ENCODE measurements at regions not wholly inside any gene's neighbourhood (a gene's known extent, or its start where the extent isn't known, plus 50 kb on each side); places are given as distances from the start of the nearest gene placed in this dataset.

- Histone ChIP-seq H3K27ac (no peak overlapping the region), H3K9ac (no peak overlapping the region), H4K20me1 (ENCODE audit: insufficient read depth) (no peaks in the 10 kb centered on the region), H2AFZ (ENCODE audit: low read depth) (no peak overlapping the region), H3K27me3 (ENCODE audit: insufficient read depth, low read depth) (no peaks in the 10 kb centered on the region), H3K4me2 (no peak overlapping the region), H3K79me2 (ENCODE audit: insufficient read depth, low read depth) (no peaks in the 10 kb centered on the region), H3K4me3 (IDR thresholded peaks at IDR 0.05; ENCODE audit: insufficient read depth, low read depth, low read length) (no peak overlapping the region), H3K36me3 (ENCODE audit: insufficient read depth) (no peaks in the 10 kb centered on the region), H3K4me1 (ENCODE audit: low read depth, poor library complexity, severe bottlenecking) (no peaks in the 10 kb centered on the region)
- TF ChIP-seq CTCF (conservative IDR thresholded peaks at IDR 0.05; ENCODE audit: low read depth, low read length), result no peak
Measured at GRCh38 chr18:22093731-22094357, 75.5 kb upstream of the GATA6 start.

- Histone ChIP-seq H3K79me2 (ENCODE audit: insufficient read depth, low read depth) (no peaks in the 10 kb centered on the region), H2AFZ (ENCODE audit: low read depth) (no peak overlapping the region), H3K27me3 (ENCODE audit: insufficient read depth, low read depth) (no peaks in the 10 kb centered on the region), H3K4me1 (ENCODE audit: low read depth, poor library complexity, severe bottlenecking) (no peaks in the 10 kb centered on the region), H3K36me3 (ENCODE audit: insufficient read depth) (no peaks in the 10 kb centered on the region), H3K9ac (no peak overlapping the region), H3K27ac (no peak overlapping the region), H4K20me1 (ENCODE audit: insufficient read depth) (no peaks in the 10 kb centered on the region), H3K4me3 (IDR thresholded peaks at IDR 0.05; ENCODE audit: insufficient read depth, low read depth, low read length) (no peak overlapping the region), H3K4me2 (no peak overlapping the region)
- no peak for TF ChIP-seq CTCF (conservative IDR thresholded peaks at IDR 0.05; ENCODE audit: low read depth, low read length)
Measured at GRCh38 chr18:22094358-22094734, 75.0 kb upstream of the GATA6 start.

- Histone ChIP-seq H3K27ac (no peak overlapping the region), H3K36me3 (ENCODE audit: insufficient read depth) (no peaks in the 10 kb centered on the region), H3K9ac (no peak overlapping the region), H3K27me3 (ENCODE audit: insufficient read depth, low read depth) (no peaks in the 10 kb centered on the region), H3K4me2 (no peak overlapping the region), H4K20me1 (ENCODE audit: insufficient read depth) (no peaks in the 10 kb centered on the region), H3K4me3 (IDR thresholded peaks at IDR 0.05; ENCODE audit: insufficient read depth, low read depth, low read length) (no peak overlapping the region), H3K4me1 (ENCODE audit: low read depth, poor library complexity, severe bottlenecking) (no peaks in the 10 kb centered on the region), H2AFZ (ENCODE audit: low read depth) (no peak overlapping the region), H3K79me2 (ENCODE audit: insufficient read depth, low read depth) (no peaks in the 10 kb centered on the region)
- TF ChIP-seq CTCF (conservative IDR thresholded peaks at IDR 0.05; ENCODE audit: low read depth, low read length), result no peak
Measured at GRCh38 chr18:22098563-22098989, 70.8 kb upstream of the GATA6 start.

- Histone ChIP-seq H3K4me3 (IDR thresholded peaks at IDR 0.05; ENCODE audit: insufficient read depth, low read depth, low read length) (no peak overlapping the region), H3K27me3 (ENCODE audit: insufficient read depth, low read depth) (no peaks in the 10 kb centered on the region), H3K36me3 (ENCODE audit: insufficient read depth) (no peaks in the 10 kb centered on the region), H3K27ac (no peak overlapping the region), H3K4me2 (no peak overlapping the region), H2AFZ (ENCODE audit: low read depth) (no peak overlapping the region), H4K20me1 (ENCODE audit: insufficient read depth) (no peaks in the 10 kb centered on the region), H3K9ac (no peak overlapping the region), H3K79me2 (ENCODE audit: insufficient read depth, low read depth) (no peaks in the 10 kb centered on the region), H3K4me1 (ENCODE audit: low read depth, poor library complexity, severe bottlenecking) (no peaks in the 10 kb centered on the region)
- no peak for TF ChIP-seq CTCF (conservative IDR thresholded peaks at IDR 0.05; ENCODE audit: low read depth, low read length)
Measured at GRCh38 chr18:22099925-22100324, 69.5 kb upstream of the GATA6 start.
